DMS114 treated with DMSO at 0.1 percent for 48 hours (cell line): ENCODE measurements at regions not wholly inside any gene's neighbourhood (a gene's known extent, or its start where the extent isn't known, plus 50 kb on each side); places are given as distances from the start of the nearest gene placed in this dataset.

Experiments
- DNase-seq: peaks from one replicate; lab custom pipeline; 2025; ENCODE audit not compliant: unreplicated experiment; lab: John Stamatoyannopoulos, UW

DNA sequence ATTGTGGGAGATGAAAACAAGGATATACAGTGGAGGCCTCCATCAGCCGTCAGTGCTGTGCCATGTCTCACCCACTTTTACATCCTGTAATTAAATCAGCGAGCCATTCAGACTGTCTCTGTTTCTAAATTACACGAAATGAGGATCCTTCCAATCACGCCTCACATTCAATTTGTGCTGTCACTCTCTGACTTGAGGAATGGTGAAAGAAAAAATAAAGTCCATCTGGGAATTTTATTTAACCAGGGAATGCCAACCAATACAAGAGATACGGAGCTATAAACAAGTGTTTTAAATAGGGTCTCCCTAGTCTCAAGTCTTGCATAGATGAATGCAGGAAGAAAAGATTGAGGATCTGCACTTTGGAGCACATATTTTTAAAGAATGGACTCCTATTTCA lies 72.8 kb downstream of the CMPK2 start:
- DNase-seq = no peak

- no peak for DNase-seq
These were observed 72.3 kb downstream of the CMPK2 start for GRCh38 chr2:6793371-6793770.

- no peak for DNase-seq
These were observed 71.8 kb downstream of the CMPK2 start for GRCh38 chr2:6793913-6794312.

- DNase-seq = no peak
These were observed 71.3 kb downstream of the CMPK2 start for GRCh38 chr2:6794448-6794847.
